Uterus (tissue), 2 donors: ENCODE measurements at regions not wholly inside any gene's neighbourhood (a gene's known extent, or its start where the extent isn't known, plus 50 kb on each side); places are given as distances from the start of the nearest gene placed in this dataset.

Experiments used
- POLR2A ChIP-seq, 2 donors: fragments of 450-650 bp; IDR thresholded peaks; one replicate each; pipeline ENCODE4 v1.6.1; 2016; ENCODE audit warnings: antibody characterized with exemption in 2 of 2, mild to moderate bottlenecking in 1 of 2, moderate library complexity in 1 of 2
- TF ChIP-seq, protein P1 (sequence below), 4 experiments: fragments of 200-600 bp in 2 of 4; fragments of 450-650 bp in 2 of 4; sonication (generic) in 2 of 4; IDR thresholded peaks; one replicate each; pipeline ENCODE4 v1.5.1; 2016 to 2019; ENCODE audit warnings: antibody characterized with exemption in 4 of 4, mild to moderate bottlenecking in 2 of 4, moderate library complexity in 1 of 4

DNA sequence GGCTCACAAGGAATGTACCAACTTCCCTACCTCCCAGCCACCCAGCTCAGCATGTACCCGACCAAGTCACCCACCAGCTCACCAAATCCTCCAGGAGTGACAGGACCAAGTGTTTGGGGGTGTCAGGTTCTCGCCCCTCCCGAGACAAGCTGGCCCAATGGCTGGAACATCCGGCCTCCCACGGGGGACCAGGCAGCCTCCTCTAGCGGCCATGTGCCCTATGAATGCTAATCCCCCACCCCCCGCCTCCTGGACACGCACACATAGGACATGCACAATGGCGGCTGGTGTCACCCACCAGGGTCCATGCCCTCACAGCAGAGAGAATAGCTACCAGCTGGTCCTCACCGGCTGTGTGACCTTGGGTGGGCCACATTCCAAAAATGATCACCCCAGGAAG is 151.0 kb downstream of the MN1 start:
- TF ChIP-seq, protein P1, sequence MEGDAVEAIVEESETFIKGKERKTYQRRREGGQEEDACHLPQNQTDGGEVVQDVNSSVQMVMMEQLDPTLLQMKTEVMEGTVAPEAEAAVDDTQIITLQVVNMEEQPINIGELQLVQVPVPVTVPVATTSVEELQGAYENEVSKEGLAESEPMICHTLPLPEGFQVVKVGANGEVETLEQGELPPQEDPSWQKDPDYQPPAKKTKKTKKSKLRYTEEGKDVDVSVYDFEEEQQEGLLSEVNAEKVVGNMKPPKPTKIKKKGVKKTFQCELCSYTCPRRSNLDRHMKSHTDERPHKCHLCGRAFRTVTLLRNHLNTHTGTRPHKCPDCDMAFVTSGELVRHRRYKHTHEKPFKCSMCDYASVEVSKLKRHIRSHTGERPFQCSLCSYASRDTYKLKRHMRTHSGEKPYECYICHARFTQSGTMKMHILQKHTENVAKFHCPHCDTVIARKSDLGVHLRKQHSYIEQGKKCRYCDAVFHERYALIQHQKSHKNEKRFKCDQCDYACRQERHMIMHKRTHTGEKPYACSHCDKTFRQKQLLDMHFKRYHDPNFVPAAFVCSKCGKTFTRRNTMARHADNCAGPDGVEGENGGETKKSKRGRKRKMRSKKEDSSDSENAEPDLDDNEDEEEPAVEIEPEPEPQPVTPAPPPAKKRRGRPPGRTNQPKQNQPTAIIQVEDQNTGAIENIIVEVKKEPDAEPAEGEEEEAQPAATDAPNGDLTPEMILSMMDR (IDR thresholded peaks at IDR 0.05): no peak
- no peak for TF ChIP-seq POLR2A (IDR thresholded peaks at IDR 0.05)
